Activated effector memory CD4-positive, alpha-beta T cell treated with anti-CD3 and anti-CD28 coated beads, Interleukin-2, amount 50 U/mL, for 16 hours (primary cell): ENCODE measurements at regions not wholly inside any gene's neighbourhood (a gene's known extent, or its start where the extent isn't known, plus 50 kb on each side); places are given as distances from the start of the nearest gene placed in this dataset.
"Not testable (repeated sequence)": the region's sequence is repeated elsewhere in the genome, so short reads cannot be mapped to it uniquely, and the experiment has no call there.

Experiments
- DNase-seq: peaks from one replicate; pipeline ENCODE4 v3.0.0-alpha.2; 2020

DNA sequence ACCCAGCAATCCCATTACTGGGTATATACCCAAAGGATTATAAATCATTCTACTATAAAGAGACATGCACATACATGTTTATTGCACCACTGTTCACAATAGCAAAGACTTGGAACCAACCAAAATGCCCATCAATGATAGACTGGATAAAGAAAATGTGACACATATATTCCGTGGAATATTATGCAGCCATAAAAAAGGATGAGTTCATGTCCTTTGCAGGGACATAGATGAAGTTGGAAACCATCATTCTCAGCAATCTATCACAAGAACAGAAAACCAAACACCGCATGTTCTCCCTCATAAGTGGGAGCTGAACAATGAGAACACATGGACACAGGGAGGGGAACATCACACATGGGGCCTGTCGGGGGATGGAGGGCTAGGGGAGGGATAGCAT is 113.2 kb upstream of the PRSS1 start:
- not testable (repeated sequence) for DNase-seq

DNA sequence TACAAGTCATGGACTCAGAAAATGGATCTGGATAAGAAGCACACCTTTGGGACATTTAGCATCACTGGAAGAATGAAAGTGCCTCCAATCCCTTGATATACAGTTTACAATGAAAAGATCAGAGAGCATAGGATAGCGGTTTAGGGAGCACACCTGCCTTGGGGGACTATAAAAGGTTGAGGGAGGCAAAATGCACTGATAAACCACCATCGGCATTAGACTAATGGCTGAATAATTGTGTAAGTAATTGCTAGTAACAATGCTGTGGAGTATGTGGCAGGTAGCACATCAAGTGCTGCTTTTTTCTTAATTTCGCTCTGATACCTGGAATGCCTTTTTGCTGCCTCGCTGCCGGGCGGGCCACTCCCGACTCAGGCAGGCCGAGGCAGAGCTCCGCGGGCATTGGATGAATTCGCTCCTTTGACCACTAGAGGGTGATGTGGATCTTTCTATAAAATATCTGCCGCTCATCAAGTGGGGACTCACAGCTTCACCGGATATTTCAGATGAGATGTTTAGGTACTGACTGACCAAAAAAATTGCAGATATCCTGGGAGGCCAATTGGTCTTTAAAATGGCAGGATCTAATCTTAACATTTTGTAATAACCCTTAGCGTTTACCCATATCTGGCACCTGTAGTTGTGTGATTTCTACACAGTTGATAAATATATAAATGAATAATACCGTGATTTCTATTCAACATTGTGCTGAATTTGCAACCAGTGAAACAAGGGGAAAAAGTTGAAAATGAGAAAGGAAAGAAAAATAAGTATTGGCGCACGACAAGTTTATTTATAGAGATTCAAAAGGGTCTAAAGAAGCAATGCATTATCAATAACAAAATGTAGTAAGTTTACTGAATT is 116.8 kb upstream of the PRSS1 start:
- DNase-seq = peak; percentile 76

GRCh38 chr7:142629588-142630260 is 119.5 kb upstream of the PRSS1 start:
- no peak for DNase-seq

GRCh38 chr7:142628945-142629344 is 120.3 kb upstream of the PRSS1 start:
- no peak for DNase-seq

DNA sequence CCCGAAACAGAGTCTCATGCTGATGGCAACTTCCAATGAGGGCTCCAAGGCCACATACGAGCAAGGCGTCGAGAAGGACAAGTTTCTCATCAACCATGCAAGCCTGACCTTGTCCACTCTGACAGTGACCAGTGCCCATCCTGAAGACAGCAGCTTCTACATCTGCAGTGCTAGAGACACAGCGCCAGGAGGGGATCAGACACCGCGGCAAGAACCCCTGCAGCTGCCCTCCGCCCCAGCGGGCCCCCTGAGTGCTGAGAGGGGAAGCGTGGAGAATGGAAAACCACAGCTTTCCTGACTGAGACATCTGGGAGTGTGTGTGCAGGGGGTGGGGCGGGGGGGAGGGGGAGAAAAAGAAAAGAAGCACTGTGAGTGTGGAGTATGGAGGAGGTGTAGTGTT is 122.0 kb upstream of the PRSS1 start:
- DNase-seq = not testable (repeated sequence)

DNA sequence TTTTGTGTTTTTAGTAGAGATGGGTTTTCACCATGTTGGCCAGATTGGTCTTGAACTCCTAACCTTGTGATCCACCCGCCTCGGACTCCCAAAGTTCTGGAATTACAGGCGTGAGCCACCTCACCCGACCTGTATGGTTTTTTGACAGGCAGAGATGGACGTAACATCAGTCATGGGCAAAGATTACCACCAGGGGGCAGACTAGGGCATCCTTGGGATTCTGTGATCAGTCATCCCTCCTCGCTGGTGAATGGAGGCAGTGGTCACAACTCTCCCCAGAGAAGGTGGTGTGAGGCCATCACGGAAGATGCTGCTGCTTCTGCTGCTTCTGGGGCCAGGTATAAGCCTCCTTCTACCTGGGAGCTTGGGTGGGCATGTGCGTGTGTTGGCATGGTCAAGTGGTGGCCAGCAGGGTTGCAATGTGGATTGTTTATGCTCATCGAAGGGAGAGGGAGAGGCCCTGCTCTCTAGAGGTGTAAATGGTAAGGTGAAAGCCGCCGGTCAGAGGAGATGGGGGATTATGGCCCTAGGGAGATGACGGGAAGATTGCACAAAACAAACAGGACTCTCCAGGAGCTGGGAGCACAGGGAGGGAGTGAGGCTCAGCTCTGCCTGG is 122.7 kb upstream of the PRSS1 start:
- DNase-seq = peak; percentile 85

- not testable (repeated sequence) for DNase-seq
Measured at GRCh38 chr7:142625216-142625615, 124.1 kb upstream of the PRSS1 start.

DNA sequence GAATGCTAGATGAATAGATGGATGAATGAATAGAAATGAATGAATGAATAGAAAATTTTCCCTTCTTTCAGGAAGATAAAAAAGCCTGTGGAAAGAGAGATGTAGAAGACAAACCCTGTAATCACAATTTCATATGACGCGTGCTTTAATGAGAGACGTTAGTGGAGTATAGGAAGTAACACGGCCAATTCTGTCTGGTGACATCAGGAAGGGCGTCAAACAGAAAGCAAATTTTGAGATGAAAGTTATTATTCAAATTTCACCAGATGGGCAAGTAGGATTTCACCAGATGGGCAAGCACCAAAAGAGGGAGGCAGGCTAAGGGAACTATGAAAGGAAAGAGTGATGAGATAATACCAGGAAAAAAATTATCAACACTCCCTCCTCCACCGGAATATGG is 128.9 kb upstream of the PRSS1 start:
- DNase-seq = no peak

GRCh38 chr7:142618655-142619351 is 130.5 kb upstream of the PRSS1 start:
- DNase-seq = no peak

- no peak for DNase-seq
Measured at GRCh38 chr7:142616842-142617241, 132.4 kb upstream of the PRSS1 start.

- no peak for DNase-seq
Measured at GRCh38 chr7:142616121-142616643, 133.1 kb upstream of the PRSS1 start.

DNA sequence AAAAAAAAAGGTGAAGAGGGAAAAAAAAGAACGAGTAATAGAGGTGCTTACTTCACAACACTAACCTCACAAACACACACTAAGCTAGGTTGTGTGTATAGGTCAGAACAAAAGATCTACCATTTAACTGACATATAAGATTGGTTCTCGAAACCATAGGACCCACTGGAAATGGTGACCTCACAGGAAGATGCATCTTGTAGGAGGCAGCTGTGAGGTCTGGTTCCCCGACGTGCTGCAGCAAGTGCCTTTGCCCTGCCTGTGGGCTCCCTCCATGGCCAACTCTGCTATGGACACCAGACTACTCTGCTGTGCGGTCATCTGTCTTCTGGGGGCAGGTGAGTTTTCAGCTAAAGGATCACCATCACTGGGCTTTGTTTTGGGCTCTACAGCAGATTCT is 133.8 kb upstream of the PRSS1 start:
- no peak for DNase-seq

DNA sequence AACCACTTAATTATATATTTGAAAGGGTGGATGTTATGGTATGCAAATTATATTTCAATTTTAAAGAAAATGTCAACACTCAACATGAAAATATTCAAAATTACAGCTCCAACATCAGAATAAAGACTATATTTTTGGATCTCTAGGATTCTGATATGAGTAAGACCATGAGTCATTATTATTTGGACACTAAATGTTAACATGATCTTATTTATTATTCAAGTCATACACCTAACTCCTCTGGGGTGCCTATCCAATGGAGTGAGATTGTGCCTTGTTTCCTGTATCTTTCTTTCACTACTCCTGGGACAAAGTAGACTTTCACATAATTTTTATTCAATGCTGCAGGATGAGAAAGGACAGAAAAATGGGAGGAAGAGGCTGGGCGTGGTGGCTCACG is 135.2 kb upstream of the PRSS1 start:
- no peak for DNase-seq

DNA sequence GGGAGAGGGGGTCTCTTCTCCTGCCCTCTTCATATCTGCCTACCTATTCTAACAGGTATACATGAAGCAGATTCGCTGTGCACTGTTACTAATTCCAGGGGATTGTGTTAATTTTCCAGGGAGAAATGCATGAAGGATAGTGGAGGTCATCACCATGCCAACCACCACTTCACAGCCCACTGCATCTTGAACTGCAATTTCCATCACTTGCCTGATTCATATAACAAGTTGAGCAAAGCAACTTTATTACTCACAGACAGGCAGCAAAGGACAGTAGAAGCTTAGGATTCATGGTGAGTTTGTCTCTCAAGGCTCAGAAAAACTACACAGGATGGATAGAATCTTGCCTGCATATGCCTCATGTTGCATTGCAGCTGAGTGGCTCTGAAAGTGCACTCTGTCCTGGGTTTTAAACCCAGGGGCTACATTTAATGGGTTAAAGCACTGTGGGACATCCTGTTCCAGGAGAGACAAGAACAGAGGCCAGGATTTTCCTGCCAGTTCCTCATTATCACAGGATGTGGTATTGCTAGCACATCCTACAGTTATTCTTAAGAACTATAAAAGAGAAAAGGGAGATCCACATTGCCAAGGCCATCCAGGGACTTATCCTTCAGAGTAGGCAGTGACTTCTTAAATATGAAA is 136.9 kb upstream of the PRSS1 start:
- no peak for DNase-seq

DNA sequence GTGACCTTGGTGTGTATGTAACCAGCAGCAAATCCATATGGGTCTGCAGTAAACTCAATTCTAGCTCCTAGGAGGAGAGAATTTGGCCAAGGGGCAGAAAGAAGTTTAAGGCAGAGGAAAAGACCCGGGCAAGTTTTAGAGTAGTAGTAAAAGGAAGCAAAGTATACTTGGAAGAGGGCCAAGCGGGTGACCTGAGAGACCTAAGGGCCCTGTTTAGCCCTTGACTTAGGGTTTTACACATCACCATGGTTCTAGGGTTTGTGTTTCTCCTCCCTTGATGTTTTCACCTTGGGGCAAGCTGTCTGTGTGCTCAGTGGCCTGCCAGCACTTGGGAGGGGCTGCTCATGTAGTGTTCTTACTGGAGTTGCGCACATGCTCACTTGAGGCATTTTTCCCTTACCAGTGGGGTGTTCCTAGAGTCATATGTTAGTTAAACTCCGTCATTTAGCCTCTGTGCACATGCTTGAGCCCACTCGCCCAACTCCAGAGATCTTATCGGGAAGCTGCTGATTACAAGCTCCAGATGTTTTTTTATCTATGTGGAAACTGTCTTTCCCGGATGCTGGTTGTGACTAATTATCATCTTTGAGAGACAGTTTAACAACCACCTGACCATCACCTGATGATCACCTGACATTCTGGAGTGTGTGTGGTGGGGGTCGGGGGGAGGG is 137.6 kb upstream of the PRSS1 start:
- DNase-seq = no peak

DNA sequence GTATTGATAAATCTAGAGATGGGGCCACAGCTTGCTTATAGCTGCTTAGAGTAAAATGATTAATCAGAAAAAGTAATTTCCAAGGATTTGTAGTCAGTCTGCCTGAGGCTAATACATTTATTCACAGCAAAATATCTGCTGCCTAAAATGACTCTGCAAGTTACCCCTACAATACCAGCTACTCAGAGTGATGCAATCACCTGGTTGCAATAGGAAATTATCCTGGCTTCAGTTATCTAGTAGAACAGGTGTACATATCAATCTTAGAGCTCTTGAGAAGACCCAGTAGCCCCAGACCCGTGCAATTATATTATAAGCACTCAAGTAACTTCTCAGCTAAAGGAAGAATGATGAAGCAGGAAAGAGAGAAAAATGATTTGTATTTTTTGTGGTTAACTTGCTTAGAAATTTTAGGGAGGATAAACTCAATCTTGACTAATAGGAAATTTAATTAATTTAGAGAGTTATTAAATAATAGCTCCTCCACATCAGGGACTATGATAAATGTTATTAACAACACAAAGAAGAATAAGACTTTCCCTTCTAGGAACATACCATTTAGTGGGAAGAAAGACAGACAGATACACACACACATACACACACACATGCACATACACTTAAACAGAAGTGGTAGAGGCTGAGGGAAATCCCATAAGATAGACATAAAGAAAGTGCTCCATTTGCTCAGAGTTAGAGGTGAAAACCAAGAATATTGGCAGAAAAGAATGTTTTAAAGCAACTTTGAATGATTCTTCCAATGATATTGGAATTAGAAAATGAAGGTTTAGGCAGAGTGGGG is 140.4 kb upstream of the PRSS1 start:
- DNase-seq = no peak

- no peak for DNase-seq
Measured at GRCh38 chr7:142607351-142607750, 141.9 kb upstream of the PRSS1 start.

DNA sequence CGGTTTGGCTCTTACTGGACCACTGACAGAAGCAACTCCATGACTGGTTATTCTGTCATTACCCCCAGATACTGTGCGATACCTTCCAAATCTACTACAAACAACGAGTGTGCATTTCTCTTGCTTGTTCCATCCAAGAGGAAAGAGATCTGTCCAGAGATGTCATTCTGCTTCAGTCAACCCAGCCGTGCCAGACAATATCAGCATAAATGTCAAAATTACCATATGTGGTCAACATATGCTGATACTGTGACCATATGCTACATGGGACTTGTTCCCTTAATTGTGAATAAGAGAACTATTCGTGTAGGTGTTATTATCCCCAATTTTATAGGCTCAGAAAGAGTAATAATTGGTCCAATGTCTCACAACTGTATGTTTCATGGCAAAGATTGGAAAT is 143.2 kb upstream of the PRSS1 start:
- DNase-seq = no peak

- DNase-seq = no peak
Measured at GRCh38 chr7:142604671-142605070, 144.6 kb upstream of the PRSS1 start.

GRCh38 chr7:142603870-142604448 is 145.3 kb upstream of the PRSS1 start:
- DNase-seq = peak; percentile 69

DNA sequence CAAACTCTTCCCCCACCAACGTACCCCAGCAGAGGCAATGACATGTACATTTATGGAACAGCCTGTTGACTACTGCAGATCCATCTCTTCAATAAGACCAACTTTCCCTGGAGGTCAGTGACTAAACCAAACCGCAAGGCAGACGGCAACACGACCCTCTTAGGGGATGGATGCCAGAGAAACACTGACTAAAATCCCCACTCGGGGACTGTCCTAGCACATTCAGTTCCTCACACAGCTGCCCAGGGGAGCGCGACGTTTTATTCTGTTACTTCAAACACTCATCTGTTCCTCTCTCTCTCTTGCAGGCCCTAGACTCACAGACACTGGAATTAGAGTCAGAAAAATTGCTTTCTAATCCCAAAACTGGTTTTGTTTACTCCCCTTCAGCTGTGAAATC is 146.5 kb upstream of the PRSS1 start:
- DNase-seq = no peak
